GM18505 (cell line): ENCODE measurements at regions not wholly inside any gene's neighbourhood (a gene's known extent, or its start where the extent isn't known, plus 50 kb on each side); places are given as distances from the start of the nearest gene placed in this dataset.
"Not testable (repeated sequence)": the region's sequence is repeated elsewhere in the genome, so short reads cannot be mapped to it uniquely, and the experiment has no call there.

Experiments
- ATAC-seq: cut with Tn5 transposase; IDR thresholded peaks from one replicate; pipeline ENCODE4 v1.9.1; 2021; ENCODE audit not compliant: unreplicated experiment
- POLR2A ChIP-seq: IDR thresholded peaks from 4 replicates; pipeline ENCODE4 v1.6.1; 2011; ENCODE audit warnings: borderline replicate concordance; ENCODE audit not compliant: insufficient read depth, insufficient read length; ENCODE audit errors: extremely low read depth

DNA sequence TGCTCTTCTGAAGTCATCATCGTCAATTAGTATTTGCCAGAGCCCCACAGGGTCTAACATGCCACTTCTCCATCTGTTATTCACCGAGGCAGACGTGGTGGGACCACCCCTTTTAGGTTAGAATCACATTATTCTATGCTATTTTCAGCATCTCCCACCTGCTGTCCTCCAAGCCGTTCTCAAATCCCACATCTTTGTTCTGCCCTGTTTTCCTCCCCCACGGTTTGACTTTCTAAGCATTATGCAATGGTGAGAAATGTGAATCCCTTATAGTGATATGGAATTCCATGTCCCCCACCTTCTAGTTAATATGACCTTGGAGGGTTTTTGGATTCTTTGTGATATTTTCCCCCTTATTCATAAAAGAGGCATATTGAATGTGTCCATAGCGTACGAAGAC, 634.1 kb upstream of the RBFOX1 start:
- TF ChIP-seq POLR2A = no peak
- no peak for ATAC-seq

DNA sequence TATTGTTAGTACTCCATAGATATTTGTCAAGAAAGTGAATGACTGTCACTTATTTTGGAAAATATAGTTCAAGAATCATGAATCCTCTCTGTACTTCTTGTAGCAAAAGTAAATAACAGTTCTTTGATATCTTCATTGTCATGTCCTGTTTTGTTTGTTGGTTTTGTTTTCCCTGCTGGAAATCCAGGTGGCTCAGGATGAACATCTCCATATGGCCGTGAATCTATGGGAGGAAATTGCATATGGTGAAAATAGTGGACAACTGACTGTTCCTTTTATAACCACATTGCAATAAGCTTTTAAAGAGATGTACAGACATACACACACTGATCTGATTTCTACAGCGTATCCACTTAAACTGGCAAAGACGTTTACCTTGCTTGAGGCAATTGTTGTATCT, 637.0 kb upstream of the RBFOX1 start:
- ATAC-seq = no peak
- no peak for TF ChIP-seq POLR2A

DNA sequence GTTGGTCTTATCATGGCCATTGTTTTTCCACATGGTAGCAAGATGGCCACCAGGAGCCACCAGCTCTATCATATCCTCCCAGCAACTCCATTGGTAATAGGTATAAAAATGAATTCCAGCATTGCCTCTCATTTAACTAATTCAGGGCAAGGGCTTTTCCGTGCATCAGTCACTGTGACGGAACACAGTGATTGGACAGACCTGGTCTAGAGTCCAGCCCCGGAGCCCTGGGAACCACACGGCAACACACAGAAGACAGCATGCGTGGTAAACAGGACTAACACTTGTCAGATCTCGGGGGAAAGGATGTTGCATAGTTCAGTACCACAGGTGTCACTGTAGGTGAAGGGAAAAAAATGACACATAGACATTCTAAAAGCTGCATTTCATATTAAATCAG, 638.0 kb upstream of the RBFOX1 start:
- no peak for ATAC-seq
- TF ChIP-seq POLR2A = no peak

DNA sequence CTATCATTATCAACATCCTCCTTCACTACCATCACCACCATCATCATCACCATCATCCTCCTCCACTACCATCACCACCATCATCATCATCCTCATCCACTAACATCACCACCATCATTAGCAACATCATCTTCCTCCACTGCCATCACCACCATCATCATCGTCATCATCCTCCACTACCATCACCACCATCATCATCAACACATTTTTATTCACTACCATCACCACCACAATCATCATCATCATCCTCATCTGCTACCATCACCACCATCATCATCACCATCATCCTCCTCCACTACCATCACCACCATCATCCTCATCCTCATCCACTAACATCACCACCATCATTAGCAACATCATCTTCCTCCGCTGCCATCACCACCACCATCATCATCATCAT, 639.2 kb upstream of the RBFOX1 start:
- ATAC-seq = not testable (repeated sequence)

DNA sequence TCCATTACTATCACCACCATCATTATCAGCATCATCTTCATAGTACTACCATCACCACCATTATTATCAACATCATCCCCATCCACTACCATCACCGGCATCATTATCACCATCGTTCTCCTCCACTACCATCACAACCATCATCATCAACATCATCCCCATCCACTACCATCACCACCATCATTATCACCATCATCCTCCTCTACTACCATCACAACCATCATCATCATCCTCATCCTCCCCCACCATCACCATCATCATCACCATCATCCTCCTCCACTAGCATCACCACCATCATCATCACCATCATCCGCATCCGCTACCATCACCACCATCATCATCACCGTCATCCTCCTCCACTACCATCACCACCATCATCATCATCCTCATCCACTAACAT, 639.8 kb upstream of the RBFOX1 start:
- no peak for ATAC-seq
- TF ChIP-seq POLR2A = no peak

DNA sequence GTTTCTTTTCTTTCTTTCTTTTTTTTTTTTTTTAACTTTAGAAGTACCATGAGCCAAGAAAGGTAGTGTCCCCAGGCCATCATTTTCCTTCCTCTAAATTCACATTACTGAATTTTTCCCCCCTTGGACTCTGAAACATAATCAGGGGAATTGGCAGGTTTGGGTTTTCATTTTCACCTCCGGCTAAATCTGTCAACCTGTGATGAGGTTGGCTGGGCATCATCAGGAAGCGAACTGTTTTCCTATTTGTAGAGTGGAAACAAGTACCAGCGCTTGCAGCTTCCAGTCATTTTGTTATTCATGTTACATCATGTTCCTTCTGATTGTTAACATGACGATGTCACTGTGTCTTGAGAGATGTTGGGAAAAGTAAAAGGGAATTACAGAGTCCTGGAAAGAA, 641.9 kb upstream of the RBFOX1 start:
- no peak for ATAC-seq
- TF ChIP-seq POLR2A = no peak

DNA sequence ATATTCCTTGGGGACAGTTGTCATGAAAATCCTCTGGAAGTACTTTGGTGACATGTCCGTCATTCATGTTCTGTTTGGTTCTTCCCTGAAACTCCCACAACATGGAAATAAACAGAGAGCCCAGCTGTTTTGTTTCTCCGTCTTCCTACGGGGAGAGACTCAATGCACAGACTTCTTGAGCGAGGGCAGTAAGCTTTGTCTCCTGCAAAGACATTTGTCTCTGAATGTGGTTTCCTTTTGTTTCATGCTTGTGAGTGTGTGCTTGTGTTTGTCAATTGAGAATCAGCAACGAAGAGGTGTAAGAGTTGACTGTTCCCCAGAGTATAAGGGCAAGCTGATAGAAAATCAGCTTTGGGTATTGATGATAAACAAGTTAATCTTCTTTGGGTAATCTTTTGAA, 643.0 kb upstream of the RBFOX1 start:
- no peak for TF ChIP-seq POLR2A
- ATAC-seq = no peak

DNA sequence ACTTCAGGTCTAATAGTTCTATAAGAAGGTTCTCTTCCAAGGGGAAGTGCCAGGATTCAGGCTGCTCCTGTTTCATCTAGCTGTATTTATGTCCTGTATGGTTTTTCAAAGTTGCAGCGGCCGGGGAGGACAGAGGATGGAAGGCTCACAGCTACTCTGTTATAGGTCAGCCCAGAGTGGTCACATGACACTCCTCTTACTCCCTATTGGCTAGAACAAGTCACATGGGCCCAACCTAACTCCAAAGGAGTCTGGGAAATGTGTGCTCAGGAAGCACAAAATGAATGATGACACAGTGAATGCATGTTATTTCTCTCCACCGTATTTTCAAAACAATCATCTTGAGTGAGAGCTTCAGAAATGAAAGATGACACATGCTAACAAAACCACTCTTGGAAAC, 645.1 kb upstream of the RBFOX1 start:
- TF ChIP-seq POLR2A = no peak
- no peak for ATAC-seq

DNA sequence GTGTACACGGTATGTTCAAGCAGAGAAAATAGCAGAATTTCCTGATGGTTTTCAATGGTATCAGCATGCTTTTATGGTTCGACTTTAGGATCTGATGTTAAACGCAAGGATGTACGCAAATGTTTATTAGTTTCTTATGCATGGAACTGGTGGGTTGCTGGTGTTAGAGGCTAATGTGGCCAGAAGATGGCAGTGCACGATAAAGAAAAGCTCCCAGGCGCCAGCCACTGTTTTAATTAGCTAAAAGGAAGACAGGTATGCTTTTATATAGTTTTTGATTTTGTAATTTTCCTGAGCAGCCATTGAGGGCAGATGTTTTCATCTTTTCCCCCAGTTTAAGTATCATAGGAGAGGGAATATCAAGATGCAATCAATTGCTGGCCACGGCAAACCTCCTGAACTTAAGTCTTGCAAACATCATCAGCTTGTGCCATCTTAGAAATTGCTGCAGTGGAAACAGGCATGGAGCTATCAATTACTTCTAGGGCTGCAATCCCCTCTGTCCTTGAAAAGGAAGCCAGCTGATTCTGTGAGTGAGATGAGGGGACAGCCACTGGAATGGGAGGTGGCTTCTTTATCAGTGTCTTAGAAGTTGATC, 648.5 kb upstream of the RBFOX1 start:
- TF ChIP-seq POLR2A = no peak
- no peak for ATAC-seq

DNA sequence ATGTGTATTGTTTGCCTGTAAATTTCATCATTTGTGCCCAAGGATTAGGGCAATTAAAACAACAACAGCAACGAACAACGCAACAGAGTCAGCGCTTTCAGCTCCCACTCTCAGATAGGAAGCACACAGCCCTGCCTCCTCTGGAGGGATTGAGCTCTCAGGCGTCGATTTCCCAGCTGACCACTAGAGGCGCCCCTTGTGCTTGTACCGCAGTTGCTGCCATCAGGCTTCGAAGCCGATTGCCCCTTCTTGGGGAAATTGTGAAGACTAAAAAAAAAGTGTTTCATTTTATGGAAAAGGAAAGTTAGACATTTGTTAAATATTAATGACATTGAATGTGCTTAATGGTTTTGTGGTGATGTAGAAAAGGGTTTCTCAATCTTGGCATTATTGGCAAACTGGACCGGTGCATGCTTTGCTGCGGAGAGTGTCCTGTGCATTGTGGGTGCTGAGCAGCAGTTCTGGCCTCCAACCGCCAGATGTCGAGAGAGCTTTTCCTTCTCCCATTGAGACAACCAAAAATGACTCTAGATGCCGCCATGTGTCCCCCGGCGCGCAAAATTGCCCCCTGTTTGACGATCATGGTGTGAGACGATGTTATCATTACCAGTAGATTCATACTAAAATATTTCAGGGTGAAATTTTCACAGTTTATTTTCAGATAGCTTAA, 650.4 kb upstream of the RBFOX1 start:
- no peak for ATAC-seq
- no peak for TF ChIP-seq POLR2A

DNA sequence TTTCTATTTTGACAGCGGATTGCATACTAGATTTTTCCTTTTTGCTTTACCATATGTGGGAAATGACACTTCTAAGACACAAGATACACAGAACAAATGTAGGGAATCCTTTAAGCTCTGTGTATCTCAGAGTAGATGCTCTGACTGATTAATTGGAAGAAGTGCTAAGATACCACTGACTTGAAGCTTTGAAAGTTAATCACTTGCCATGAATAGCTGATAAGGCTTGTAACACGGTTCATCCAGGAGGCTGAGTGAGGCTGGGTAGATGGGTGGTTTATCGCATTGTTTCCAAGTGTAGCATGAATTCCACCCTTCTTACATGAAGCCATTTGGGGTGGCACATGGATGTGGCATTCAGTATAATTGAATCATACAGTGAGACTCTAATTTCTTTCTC, 654.1 kb upstream of the RBFOX1 start:
- no peak for TF ChIP-seq POLR2A
- ATAC-seq = no peak

DNA sequence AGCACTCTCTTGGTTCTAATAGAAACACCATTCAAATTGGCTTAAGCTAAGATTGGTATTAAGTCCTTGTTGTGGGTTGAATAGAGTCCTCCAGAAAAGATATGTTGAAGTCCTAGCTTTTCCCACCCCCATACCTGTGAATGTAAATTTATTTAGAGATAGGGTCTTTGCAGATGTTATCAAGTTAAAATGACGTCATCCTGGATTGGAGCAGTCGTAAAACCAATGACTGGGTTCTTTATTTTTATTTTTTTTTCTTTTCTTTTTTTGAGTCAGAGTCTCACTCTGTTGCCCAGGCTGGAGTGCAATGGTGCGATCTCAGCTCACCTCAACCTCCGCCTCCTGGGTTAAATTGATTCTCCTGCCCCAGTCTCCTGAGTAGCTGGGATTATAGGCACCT, 658.6 kb upstream of the RBFOX1 start:
- no peak for ATAC-seq
- no peak for TF ChIP-seq POLR2A

DNA sequence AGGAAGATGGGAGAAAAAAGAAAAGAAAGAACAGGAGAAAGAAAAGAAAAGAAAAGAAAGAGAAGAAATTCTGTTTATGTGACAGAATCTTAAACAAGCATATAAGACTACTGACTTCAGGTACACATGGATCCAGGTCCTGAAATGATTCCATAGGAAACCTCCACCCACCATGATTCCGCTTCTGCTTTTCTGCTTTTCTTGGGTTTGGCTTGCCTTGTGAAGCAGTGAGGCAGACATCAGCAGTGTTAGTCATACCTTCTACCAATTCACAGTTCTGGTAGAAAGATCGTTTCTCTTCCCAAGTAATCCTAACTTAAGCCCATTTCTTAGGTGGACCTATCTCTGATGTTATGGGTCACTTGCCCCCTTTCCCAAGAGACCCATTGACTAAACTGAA, 660.1 kb upstream of the RBFOX1 start:
- ATAC-seq = no peak
- TF ChIP-seq POLR2A = no peak

DNA sequence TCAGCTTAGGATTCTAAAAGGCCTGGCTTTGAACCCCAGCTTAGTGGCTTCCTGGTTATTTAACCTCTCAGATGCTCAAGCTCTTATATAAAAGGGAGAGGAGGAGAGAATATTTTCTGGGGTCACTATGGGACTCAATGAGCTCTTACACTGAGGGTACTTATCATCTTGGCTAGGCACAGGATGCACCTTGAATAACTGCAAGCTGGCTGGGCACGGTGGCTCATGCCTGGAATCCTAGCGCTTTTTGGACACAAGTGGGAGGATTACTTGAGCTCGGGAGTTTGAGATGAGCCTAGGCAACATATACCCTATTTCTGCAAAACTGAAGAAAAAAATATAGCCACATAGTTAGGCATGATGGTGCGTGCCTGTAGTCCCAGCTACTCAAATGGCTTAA, 665.3 kb upstream of the RBFOX1 start:
- ATAC-seq = no peak

DNA sequence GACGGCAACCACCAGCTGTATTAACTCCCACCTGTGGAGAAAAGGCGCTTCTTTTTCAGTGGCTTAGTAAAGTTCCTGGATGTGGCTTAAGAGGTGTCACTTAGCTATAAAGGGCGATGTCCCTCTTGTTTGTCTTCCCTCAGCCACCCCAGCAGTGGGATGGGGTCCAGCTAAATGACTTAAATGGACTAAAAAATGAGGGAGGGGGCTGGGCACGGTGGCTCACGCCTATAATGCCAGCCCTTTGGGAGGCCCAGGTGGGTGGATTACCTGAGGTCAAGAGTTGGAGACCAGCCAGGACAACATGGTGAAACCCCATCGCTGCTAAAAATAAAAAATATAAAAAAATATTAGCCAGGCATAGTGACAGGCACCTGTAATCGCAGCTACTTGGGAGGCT, 667.5 kb upstream of the RBFOX1 start:
- no peak for ATAC-seq
- no peak for TF ChIP-seq POLR2A

More for the DNA sequence above, 665.3 kb upstream of the RBFOX1 start:
- TF ChIP-seq POLR2A = no peak

DNA sequence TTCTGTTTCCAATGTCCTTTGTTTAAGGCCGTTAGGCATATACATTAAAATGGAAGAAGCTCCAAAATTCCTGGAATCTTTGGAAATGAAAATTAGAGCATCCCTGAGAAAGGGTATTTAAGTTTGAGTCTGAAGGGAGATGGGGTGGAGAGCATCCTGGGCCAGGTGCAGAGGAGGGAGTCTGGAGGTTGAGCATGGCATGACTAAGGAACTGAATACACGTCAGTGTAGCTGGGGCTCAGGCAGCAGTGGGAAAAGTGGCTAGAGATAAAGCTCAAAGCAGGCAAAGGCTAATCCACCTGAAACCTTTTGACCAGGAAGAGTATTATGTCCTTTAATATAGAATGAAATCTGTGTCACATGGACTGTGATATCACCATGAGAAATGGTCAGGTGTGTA, 669.0 kb upstream of the RBFOX1 start:
- TF ChIP-seq POLR2A = no peak
- no peak for ATAC-seq

DNA sequence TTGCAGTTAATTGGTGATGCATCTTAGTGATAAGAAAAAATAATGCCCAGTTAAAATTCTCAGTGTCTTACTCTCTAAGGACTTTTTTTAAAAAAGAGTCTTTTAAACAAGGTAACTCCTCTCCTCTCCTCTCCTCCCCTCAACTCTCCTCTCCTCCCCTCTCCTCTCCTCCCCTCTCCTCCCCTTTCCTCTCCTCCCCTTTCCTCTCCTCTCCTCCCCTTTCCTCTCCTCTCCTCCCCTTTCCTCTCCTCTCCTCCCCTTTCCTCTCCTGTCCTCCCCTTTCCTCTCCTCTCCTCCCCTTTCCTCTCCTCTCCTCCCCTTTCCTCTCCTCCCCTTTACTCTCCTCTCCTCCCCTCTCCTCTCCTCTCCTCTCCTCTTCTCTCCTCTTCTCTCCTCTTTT, 675.9 kb upstream of the RBFOX1 start:
- TF ChIP-seq POLR2A = no peak
- ATAC-seq = no peak
